Thoracic aorta (tissue), 2 donors: ENCODE measurements at regions not wholly inside any gene's neighbourhood (a gene's known extent, or its start where the extent isn't known, plus 50 kb on each side); places are given as distances from the start of the nearest gene placed in this dataset.

Experiments used
- ATAC-seq: fragments of 150-250 bp; one replicate; pipeline ENCODE4 v1.8.0; 2017; ENCODE audit warnings: low read depth; ENCODE audit not compliant: insufficient number of reproducible peaks, low FRiP score
- DNase-seq: peaks from one replicate; pipeline ENCODE4 v3.0.0-alpha.2; 2020; ENCODE audit warnings: low spot score
- H3K27ac ChIP-seq, 2 donors: fragments of 200-600 bp; sonication (generic); 1 replicate in 1 of 2; 2 replicates in 1 of 2; pipeline ENCODE4 v1.5.1; 2016; ENCODE audit warnings: mild to moderate bottlenecking in 2 of 2, moderate library complexity in 2 of 2
- H3K27me3 ChIP-seq: fragments of 200-600 bp; sonication (generic); replicated peaks from 2 replicates; pipeline ENCODE4 v1.6.0; 2016; ENCODE audit warnings: mild to moderate bottlenecking; ENCODE audit not compliant: insufficient read depth
- H3K36me3 ChIP-seq: fragments of 200-600 bp; sonication (generic); one replicate; pipeline ENCODE4 v1.5.1; 2016
- H3K4me1 ChIP-seq, 2 donors: fragments of 200-600 bp; sonication (generic); 1 replicate in 1 of 2; 2 replicates in 1 of 2; pipeline versions ENCODE4 v1.5.1 to v1.6.0; 2016; ENCODE audit warnings: low read depth in 2 of 2, mild to moderate bottlenecking in 1 of 2; ENCODE audit not compliant: control insufficient read depth in 1 of 2
- H3K4me3 ChIP-seq: fragments of 200-600 bp; sonication (generic); 2 replicates; pipeline ENCODE4 v1.5.1; 2016; ENCODE audit warnings: mild to moderate bottlenecking
- H3K9me3 ChIP-seq: fragments of 200-600 bp; sonication (generic); 2 replicates; pipeline ENCODE4 v1.5.1; 2016
- TF ChIP-seq, protein P1 (sequence below): fragments of 200-600 bp; sonication (generic); IDR thresholded peaks from one replicate; pipeline ENCODE4 v1.5.1; 2019; ENCODE audit warnings: antibody characterized with exemption

DNA sequence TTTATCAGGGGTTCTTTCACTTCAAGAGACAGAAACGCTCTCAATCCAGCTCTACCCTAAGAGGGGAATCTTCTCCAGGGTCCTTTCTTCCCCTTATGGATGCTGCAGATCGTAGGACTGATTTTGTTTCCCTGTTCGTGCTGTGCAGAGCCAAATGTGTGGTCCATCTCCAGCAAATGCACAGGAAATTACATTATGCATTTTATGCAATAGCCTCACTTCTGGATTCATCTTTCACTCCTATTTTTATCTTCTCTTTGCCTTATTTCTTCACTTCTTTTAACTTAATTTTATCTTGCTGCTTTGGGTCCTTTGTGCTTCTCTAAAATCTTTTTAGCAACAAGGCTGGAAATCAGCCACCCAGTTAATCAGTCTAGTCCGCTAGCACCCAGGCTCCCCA, 184.5 kb upstream of the INHBA start:
- no peak for ATAC-seq
- no peak overlapping the region for H3K27ac ChIP-seq
- no peaks in the 10 kb centered on the region for H3K9me3 ChIP-seq
- H3K36me3 ChIP-seq, result no peaks in the 10 kb centered on the region
- no peak overlapping the region for H3K4me3 ChIP-seq
- DNase-seq, result no peak
- no peaks in the 10 kb centered on the region for H3K27me3 ChIP-seq
- peaks cover 10 to 27% of the 10 kb centered on the region in 2 donors for H3K4me1 ChIP-seq
- TF ChIP-seq, protein P1, sequence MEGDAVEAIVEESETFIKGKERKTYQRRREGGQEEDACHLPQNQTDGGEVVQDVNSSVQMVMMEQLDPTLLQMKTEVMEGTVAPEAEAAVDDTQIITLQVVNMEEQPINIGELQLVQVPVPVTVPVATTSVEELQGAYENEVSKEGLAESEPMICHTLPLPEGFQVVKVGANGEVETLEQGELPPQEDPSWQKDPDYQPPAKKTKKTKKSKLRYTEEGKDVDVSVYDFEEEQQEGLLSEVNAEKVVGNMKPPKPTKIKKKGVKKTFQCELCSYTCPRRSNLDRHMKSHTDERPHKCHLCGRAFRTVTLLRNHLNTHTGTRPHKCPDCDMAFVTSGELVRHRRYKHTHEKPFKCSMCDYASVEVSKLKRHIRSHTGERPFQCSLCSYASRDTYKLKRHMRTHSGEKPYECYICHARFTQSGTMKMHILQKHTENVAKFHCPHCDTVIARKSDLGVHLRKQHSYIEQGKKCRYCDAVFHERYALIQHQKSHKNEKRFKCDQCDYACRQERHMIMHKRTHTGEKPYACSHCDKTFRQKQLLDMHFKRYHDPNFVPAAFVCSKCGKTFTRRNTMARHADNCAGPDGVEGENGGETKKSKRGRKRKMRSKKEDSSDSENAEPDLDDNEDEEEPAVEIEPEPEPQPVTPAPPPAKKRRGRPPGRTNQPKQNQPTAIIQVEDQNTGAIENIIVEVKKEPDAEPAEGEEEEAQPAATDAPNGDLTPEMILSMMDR, result no peak

GRCh38 chr7:41886901-41887311, 184.0 kb upstream of the INHBA start:
- H3K36me3 ChIP-seq, result no peaks in the 10 kb centered on the region
- TF ChIP-seq, protein P1, result no peak
- no peak overlapping the region for H3K27ac ChIP-seq
- peaks cover 10 to 27% of the 10 kb centered on the region in 2 donors for H3K4me1 ChIP-seq
- DNase-seq (peak; percentile 11), ATAC-seq (no peak)
- H3K9me3 ChIP-seq, result no peaks in the 10 kb centered on the region
- H3K27me3 ChIP-seq, result no peaks in the 10 kb centered on the region
- H3K4me3 ChIP-seq, result no peak overlapping the region

DNA sequence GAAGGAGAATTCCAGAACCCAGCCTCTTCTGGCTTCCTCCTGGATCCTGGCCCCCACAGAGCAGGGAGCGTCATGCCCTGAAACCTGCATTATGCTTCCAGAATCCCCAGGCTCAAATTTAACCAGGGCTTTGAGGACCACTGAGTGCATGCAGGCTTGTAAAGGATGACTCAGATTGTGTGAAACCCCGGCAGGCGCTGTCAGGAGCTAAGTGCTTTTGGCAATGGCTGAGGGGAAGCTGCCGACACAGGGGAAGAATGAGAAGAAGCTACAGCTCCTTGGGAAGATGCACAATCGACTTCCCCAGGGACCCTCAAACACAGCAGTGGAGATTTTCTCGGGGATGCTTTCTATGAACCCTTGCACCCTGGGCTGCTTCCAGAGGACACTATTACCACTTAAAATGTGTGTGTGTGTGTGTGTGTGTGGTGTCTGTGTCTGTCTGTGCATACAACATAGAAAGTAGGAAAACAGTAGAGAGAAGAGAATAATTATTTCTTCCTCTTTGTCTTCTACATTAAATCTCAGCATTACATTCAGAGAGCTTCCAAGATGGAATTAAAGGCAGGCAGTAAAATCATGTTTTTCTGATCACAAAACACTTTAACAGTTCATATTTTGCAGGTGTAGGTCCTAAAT, 183.5 kb upstream of the INHBA start:
- no peaks in the 10 kb centered on the region for H3K27me3 ChIP-seq
- DNase-seq (no peak), ATAC-seq (no peak)
- no peak overlapping the region for H3K4me3 ChIP-seq
- H3K36me3 ChIP-seq, result no peaks in the 10 kb centered on the region
- TF ChIP-seq, protein P1, result no peak
- H3K27ac ChIP-seq, result no peak overlapping the region
- no peaks in the 10 kb centered on the region for H3K9me3 ChIP-seq
- peaks cover 10 to 27% of the 10 kb centered on the region in 2 donors for H3K4me1 ChIP-seq

- TF ChIP-seq, protein P1, result no peak
- ATAC-seq (no peak), DNase-seq (no peak)
- H3K36me3 ChIP-seq, result no peaks in the 10 kb centered on the region
- H3K27ac ChIP-seq, result no peak overlapping the region
- peaks cover 10 to 27% of the 10 kb centered on the region in 2 donors for H3K4me1 ChIP-seq
- H3K9me3 ChIP-seq, result no peaks in the 10 kb centered on the region
- no peak overlapping the region for H3K4me3 ChIP-seq
- no peaks in the 10 kb centered on the region for H3K27me3 ChIP-seq
These were observed 182.9 kb upstream of the INHBA start for GRCh38 chr7:41885748-41886147.

GRCh38 chr7:41885078-41885477, 182.2 kb upstream of the INHBA start:
- TF ChIP-seq, protein P1, result no peak
- no peaks in the 10 kb centered on the region for H3K9me3 ChIP-seq
- H3K36me3 ChIP-seq, result no peaks in the 10 kb centered on the region
- H3K27me3 ChIP-seq, result no peaks in the 10 kb centered on the region
- ATAC-seq (no peak), DNase-seq (no peak)
- H3K4me3 ChIP-seq, result no peak overlapping the region
- H3K27ac ChIP-seq, result no peak overlapping the region
- peaks cover 10 to 28% of the 10 kb centered on the region in 2 donors for H3K4me1 ChIP-seq
